ENCODE measurements at regions not wholly inside any gene's neighbourhood (a gene's known extent, or its start where the extent isn't known, plus 50 kb on each side); places are given as distances from the start of the nearest gene placed in this dataset.

GRCh38 chr3:153084431-153084830, 77.6 kb upstream of the RAP2B start:
- no peak overlapping the region for H3K4me3 Mint-ChIP-seq
- no peak for ATAC-seq (replicated peaks)
- DNase-seq, result no peak
- no peaks in the 10 kb centered on the region for H3K36me3 Mint-ChIP-seq
- no peaks in the 10 kb centered on the region for H3K9me3 Mint-ChIP-seq
- H3K4me1 Mint-ChIP-seq, result no peaks in the 10 kb centered on the region
- H3K27ac Mint-ChIP-seq, result no peak overlapping the region
- peaks cover 10 to 13% of the 10 kb centered on the region in 2 donors for H3K27me3 Mint-ChIP-seq

GRCh38 chr3:153087595-153088566, 74.1 kb upstream of the RAP2B start:
- Mint-ChIP-seq H3K9me3 (no peaks in the 10 kb centered on the region), H3K27me3 (peaks cover 6 to 13% of the 10 kb centered on the region in 2 donors), H3K36me3 (no peaks in the 10 kb centered on the region), H3K4me3 (no peak overlapping the region), H3K27ac (no peak overlapping the region), H3K4me1 (peaks cover 0 to 2% of the 10 kb centered on the region in 2 donors)
- ATAC-seq (replicated peaks), result no peak
- no peak for DNase-seq

GRCh38 chr3:153089620-153090019, 72.4 kb upstream of the RAP2B start:
- Mint-ChIP-seq H3K27me3 (peaks cover 6% of the 10 kb centered on the region in 2 donors), H3K9me3 (no peaks in the 10 kb centered on the region), H3K36me3 (no peaks in the 10 kb centered on the region), H3K4me1 (peaks cover 5 to 11% of the 10 kb centered on the region in 2 donors), H3K4me3 (no peak overlapping the region), H3K27ac (no peak overlapping the region)
- DNase-seq, result no peak
- no peak for ATAC-seq (replicated peaks)

GRCh38 chr3:153090973-153091372, 71.1 kb upstream of the RAP2B start:
- peaks cover 6% of the 10 kb centered on the region in 2 donors for H3K27me3 Mint-ChIP-seq
- ATAC-seq (replicated peaks) (no peak), DNase-seq (no peak)
- H3K4me1 Mint-ChIP-seq, result peaks cover 5 to 11% of the 10 kb centered on the region in 2 donors
- no peak overlapping the region for H3K4me3 Mint-ChIP-seq
- H3K27ac Mint-ChIP-seq, result no peak overlapping the region
- no peaks in the 10 kb centered on the region for H3K36me3 Mint-ChIP-seq
- no peaks in the 10 kb centered on the region for H3K9me3 Mint-ChIP-seq

GRCh38 chr3:153093629-153094028, 68.4 kb upstream of the RAP2B start:
- Mint-ChIP-seq H3K36me3 (no peaks in the 10 kb centered on the region), H3K4me3 (no peak overlapping the region), H3K27ac (no peak overlapping the region), H3K27me3 (no peaks in the 10 kb centered on the region), H3K9me3 (no peaks in the 10 kb centered on the region), H3K4me1 (peaks cover 5 to 11% of the 10 kb centered on the region in 2 donors)
- DNase-seq, result no peak
- ATAC-seq (replicated peaks), result peak in 1 of 2 donors; percentile 25

- Mint-ChIP-seq H3K4me3 (no peak overlapping the region), H3K9me3 (no peaks in the 10 kb centered on the region), H3K4me1 (peaks cover 5 to 11% of the 10 kb centered on the region in 2 donors), H3K36me3 (no peaks in the 10 kb centered on the region), H3K27me3 (no peaks in the 10 kb centered on the region), H3K27ac (no peak overlapping the region)
- no peak for DNase-seq
- no peak for ATAC-seq (replicated peaks)
Measured at GRCh38 chr3:153094386-153094785, 67.6 kb upstream of the RAP2B start.

- DNase-seq (no peak), ATAC-seq (replicated peaks) (no peak)
- peaks cover 5 to 11% of the 10 kb centered on the region in 2 donors for H3K4me1 Mint-ChIP-seq
- no peaks in the 10 kb centered on the region for H3K27me3 Mint-ChIP-seq
- H3K27ac Mint-ChIP-seq, result no peak overlapping the region
- H3K9me3 Mint-ChIP-seq, result no peaks in the 10 kb centered on the region
- H3K36me3 Mint-ChIP-seq, result no peaks in the 10 kb centered on the region
- no peak overlapping the region for H3K4me3 Mint-ChIP-seq
Measured at GRCh38 chr3:153095441-153095840, 66.6 kb upstream of the RAP2B start.

- Mint-ChIP-seq H3K27me3 (no peaks in the 10 kb centered on the region), H3K27ac (no peak overlapping the region), H3K4me1 (peaks cover 5 to 11% of the 10 kb centered on the region in 2 donors), H3K4me3 (no peak overlapping the region), H3K9me3 (no peaks in the 10 kb centered on the region), H3K36me3 (no peaks in the 10 kb centered on the region)
- DNase-seq (no peak), ATAC-seq (replicated peaks) (no peak)
Measured at GRCh38 chr3:153096731-153097131, 65.3 kb upstream of the RAP2B start.

GRCh38 chr3:153097213-153097612, 64.8 kb upstream of the RAP2B start:
- Mint-ChIP-seq H3K27ac (no peak overlapping the region), H3K27me3 (no peaks in the 10 kb centered on the region), H3K4me3 (no peak overlapping the region), H3K36me3 (no peaks in the 10 kb centered on the region), H3K9me3 (no peaks in the 10 kb centered on the region), H3K4me1 (peaks cover 5 to 11% of the 10 kb centered on the region in 2 donors)
- no peak for DNase-seq
- ATAC-seq (replicated peaks), result no peak

GRCh38 chr3:153099131-153099530, 62.9 kb upstream of the RAP2B start:
- no peaks in the 10 kb centered on the region for H3K36me3 Mint-ChIP-seq
- ATAC-seq (replicated peaks) (no peak), DNase-seq (no peak)
- no peaks in the 10 kb centered on the region for H3K27me3 Mint-ChIP-seq
- H3K27ac Mint-ChIP-seq, result no peak overlapping the region
- no peaks in the 10 kb centered on the region for H3K4me1 Mint-ChIP-seq
- no peak overlapping the region for H3K4me3 Mint-ChIP-seq
- no peaks in the 10 kb centered on the region for H3K9me3 Mint-ChIP-seq

- Mint-ChIP-seq H3K9me3 (no peaks in the 10 kb centered on the region), H3K4me3 (no peak overlapping the region), H3K36me3 (no peaks in the 10 kb centered on the region), H3K4me1 (no peaks in the 10 kb centered on the region), H3K27ac (no peak overlapping the region), H3K27me3 (no peaks in the 10 kb centered on the region)
- ATAC-seq (replicated peaks), result no peak
- DNase-seq, result no peak
Measured at GRCh38 chr3:153103406-153103945, 58.5 kb upstream of the RAP2B start.

GRCh38 chr3:153110041-153110440, 52.0 kb upstream of the RAP2B start:
- Mint-ChIP-seq H3K4me1 (no peaks in the 10 kb centered on the region), H3K27me3 (no peaks in the 10 kb centered on the region), H3K4me3 (no peak overlapping the region), H3K9me3 (no peaks in the 10 kb centered on the region), H3K36me3 (no peaks in the 10 kb centered on the region), H3K27ac (no peak overlapping the region)
- ATAC-seq (replicated peaks) (no peak), DNase-seq (no peak)

GRCh38 chr3:153111016-153111415, 51.0 kb upstream of the RAP2B start:
- no peaks in the 10 kb centered on the region for H3K4me1 Mint-ChIP-seq
- H3K4me3 Mint-ChIP-seq, result no peak overlapping the region
- no peaks in the 10 kb centered on the region for H3K36me3 Mint-ChIP-seq
- no peak overlapping the region for H3K27ac Mint-ChIP-seq
- no peak for ATAC-seq (replicated peaks)
- H3K9me3 Mint-ChIP-seq, result no peaks in the 10 kb centered on the region
- no peaks in the 10 kb centered on the region for H3K27me3 Mint-ChIP-seq
- no peak for DNase-seq
